Naive B cell (primary cell): ENCODE measurements at regions not wholly inside any gene's neighbourhood (a gene's known extent, or its start where the extent isn't known, plus 50 kb on each side); places are given as distances from the start of the nearest gene placed in this dataset.

Experiments used
- ATAC-seq, 2 donors: fragments of 150-1000 bp; cut with Tn5 transposase; 2 replicates each; pipeline ENCODE4 v1.10.0; 2021; ENCODE audit warnings: low read depth in 2 of 2, mild to moderate bottlenecking in 2 of 2, moderate library complexity in 2 of 2
- DNase-seq: peaks from one replicate; pipeline ENCODE4 v3.0.0; 2022
- H3K27ac Mint-ChIP-seq, 6 donors: one replicate each; pipeline ENCODE4 v1.8.0; 2020 to 2022; ENCODE audit warnings: mild to moderate bottlenecking in 6 of 6, mixed read lengths in 6 of 6, moderate library complexity in 5 of 6, inconsistent platforms in 2 of 6
- H3K27me3 Mint-ChIP-seq, 3 donors: one replicate each; pipeline ENCODE4 v1.8.0; 2021 to 2022; ENCODE audit warnings: mixed read lengths in 3 of 3, mild to moderate bottlenecking in 1 of 3
- H3K36me3 Mint-ChIP-seq, 2 donors: one replicate each; pipeline ENCODE4 v1.8.0; 2020 to 2022; ENCODE audit warnings: mixed read lengths in 2 of 2, inconsistent platforms in 1 of 2, mild to moderate bottlenecking in 1 of 2
- H3K4me1 Mint-ChIP-seq, 3 donors: one replicate each; pipeline ENCODE4 v1.8.0; 2020 to 2022; ENCODE audit warnings: mixed read lengths in 3 of 3, inconsistent platforms in 1 of 3, mild to moderate bottlenecking in 1 of 3, moderate library complexity in 1 of 3
- H3K4me3 Mint-ChIP-seq, 8 donors: one replicate each; pipeline ENCODE4 v1.8.0; 2020 to 2022; ENCODE audit warnings: mild to moderate bottlenecking in 8 of 8, mixed read lengths in 8 of 8, moderate library complexity in 8 of 8, inconsistent platforms in 2 of 8
- H3K9me3 Mint-ChIP-seq, 7 donors: one replicate each; pipeline ENCODE4 v1.8.0; 2020 to 2022; ENCODE audit warnings: mixed read lengths in 7 of 7, mild to moderate bottlenecking in 5 of 7, inconsistent platforms in 2 of 7, moderate library complexity in 1 of 7

- Mint-ChIP-seq H3K36me3 (no peaks in the 10 kb centered on the region), H3K9me3 (no peaks in the 10 kb centered on the region), H3K4me1 (no peaks in the 10 kb centered on the region), H3K27ac (peak overlapping the region in 1 of 6 donors; percentile 23), H3K27me3 (peaks cover 0 to 30% (median 13%) of the 10 kb centered on the region in 3 donors), H3K4me3 (no peak overlapping the region)
- DNase-seq (no peak), ATAC-seq (no peak)
These were observed 265.9 kb upstream of the RUNX1 start for GRCh38 chr21:35314857-35315582.

DNA sequence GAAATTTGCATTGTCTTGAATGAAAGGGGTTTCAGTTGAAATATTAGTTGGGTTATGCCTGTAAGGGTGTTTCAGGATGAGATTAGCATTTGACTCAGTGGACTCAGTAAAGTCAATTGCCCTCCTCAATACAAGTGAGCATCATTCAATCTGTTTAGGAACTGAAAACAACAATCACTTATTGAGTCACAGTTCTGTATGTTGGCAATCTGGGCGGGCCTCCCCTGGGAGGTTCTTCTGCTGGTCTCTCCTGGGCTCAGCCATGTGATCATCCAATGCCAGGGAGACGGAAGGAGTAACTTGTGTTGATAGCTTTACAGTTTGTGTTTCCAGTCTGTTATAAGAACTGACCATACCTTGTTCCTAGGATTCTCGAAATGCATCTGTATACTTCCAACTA, 262.9 kb upstream of the RUNX1 start:
- ATAC-seq (no peak), DNase-seq (no peak)
- H3K4me1 Mint-ChIP-seq = no peaks in the 10 kb centered on the region
- peaks cover 0 to 8% of the 10 kb centered on the region in 2 donors for H3K36me3 Mint-ChIP-seq
- peak overlapping the region in 1 of 6 donors; percentile 8 for H3K27ac Mint-ChIP-seq
- peaks cover 0 to 30% (median 13%) of the 10 kb centered on the region in 3 donors for H3K27me3 Mint-ChIP-seq
- H3K9me3 Mint-ChIP-seq = peaks cover 0 to 13% (median 3%) of the 10 kb centered on the region in 7 donors
- H3K4me3 Mint-ChIP-seq = no peak overlapping the region

DNA sequence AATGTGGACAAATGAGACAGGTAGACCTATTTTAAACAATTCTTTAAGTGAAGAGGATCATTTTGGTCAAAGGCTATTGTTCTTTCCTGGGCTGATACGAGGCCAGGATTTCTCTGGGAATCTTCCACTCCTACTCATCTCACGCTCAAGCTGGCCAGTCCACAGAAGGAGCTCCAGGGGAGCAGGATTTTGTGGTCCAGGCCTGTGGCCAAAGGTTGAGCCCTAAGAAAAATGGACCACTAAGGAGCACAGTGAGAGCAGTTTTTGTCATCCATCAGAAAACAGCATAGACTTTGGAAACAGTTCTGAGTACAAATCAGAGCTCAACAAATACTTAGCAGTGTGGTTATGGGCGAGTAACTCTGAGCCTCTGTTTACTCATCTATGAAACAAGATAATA, 260.2 kb upstream of the RUNX1 start:
- H3K36me3 Mint-ChIP-seq = peaks cover 0 to 8% of the 10 kb centered on the region in 2 donors
- peak overlapping the region in 1 of 8 donors; percentile 61 for H3K4me3 Mint-ChIP-seq
- ATAC-seq (no peak), DNase-seq (no peak)
- H3K9me3 Mint-ChIP-seq = peaks cover 0 to 13% (median 3%) of the 10 kb centered on the region in 7 donors
- peaks cover 0 to 20% (median 5%) of the 10 kb centered on the region in 3 donors for H3K27me3 Mint-ChIP-seq
- no peaks in the 10 kb centered on the region for H3K4me1 Mint-ChIP-seq
- no peak overlapping the region for H3K27ac Mint-ChIP-seq

DNA sequence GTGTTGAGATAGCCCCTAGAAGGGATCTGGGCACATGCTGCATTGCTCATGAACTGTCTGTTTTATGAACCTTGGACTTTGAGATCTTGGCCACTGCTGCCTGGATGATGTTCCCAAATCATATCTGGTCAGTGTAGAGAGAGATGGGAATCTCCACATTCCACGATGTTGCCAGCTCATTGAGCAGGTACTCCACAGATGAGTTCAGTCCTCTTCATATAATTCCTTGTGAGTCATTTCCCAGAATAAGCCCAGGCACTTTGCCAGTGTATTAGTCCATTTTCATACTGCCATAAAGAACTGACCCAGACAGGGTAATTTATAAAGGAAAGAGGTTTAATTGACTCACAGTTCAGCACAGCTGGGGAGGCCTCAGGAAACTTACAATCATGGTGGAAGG, 254.0 kb upstream of the RUNX1 start:
- no peak for DNase-seq
- Mint-ChIP-seq H3K4me3 (no peak overlapping the region), H3K27me3 (peaks cover 0 to 5% (median 0%) of the 10 kb centered on the region in 3 donors), H3K9me3 (peaks cover 0 to 11% (median 2%) of the 10 kb centered on the region in 7 donors), H3K36me3 (no peaks in the 10 kb centered on the region), H3K4me1 (peaks cover 0 to under 1% (median 0%) of the 10 kb centered on the region in 3 donors), H3K27ac (no peak overlapping the region)
- ATAC-seq = no peak

GRCh38 chr21:35298757-35299156, 249.7 kb upstream of the RUNX1 start:
- ATAC-seq (no peak), DNase-seq (no peak)
- no peak overlapping the region for H3K4me3 Mint-ChIP-seq
- peaks cover 0 to 4% (median 3%) of the 10 kb centered on the region in 3 donors for H3K4me1 Mint-ChIP-seq
- peaks cover 0 to 11% (median 4%) of the 10 kb centered on the region in 7 donors for H3K9me3 Mint-ChIP-seq
- H3K27me3 Mint-ChIP-seq = peaks cover 0 to 8% (median 4%) of the 10 kb centered on the region in 3 donors
- no peak overlapping the region for H3K27ac Mint-ChIP-seq
- H3K36me3 Mint-ChIP-seq = peaks cover 0 to 8% of the 10 kb centered on the region in 2 donors

DNA sequence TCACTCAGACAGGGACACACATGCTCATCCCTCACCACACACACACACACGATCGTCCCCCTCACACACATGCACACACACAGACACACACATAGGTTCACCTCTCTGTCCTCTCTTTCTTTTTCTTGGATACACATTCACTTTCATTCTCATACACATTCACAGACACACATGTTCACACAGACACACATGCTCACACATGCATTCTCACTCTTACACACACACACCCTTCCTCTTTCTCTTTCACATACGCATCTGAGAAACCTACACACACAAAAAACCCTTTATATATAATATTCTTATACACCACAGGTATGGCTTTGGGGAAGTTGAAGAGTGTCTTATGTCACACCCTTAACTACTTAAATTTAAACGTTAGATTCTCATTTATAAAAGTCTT, 248.6 kb upstream of the RUNX1 start:
- DNase-seq = no peak
- Mint-ChIP-seq H3K27ac (peak overlapping the region in 1 of 6 donors; percentile 7), H3K36me3 (peaks cover 0 to 8% of the 10 kb centered on the region in 2 donors), H3K27me3 (peaks cover 0 to 8% (median 4%) of the 10 kb centered on the region in 3 donors), H3K4me1 (peaks cover 0 to 4% (median 3%) of the 10 kb centered on the region in 3 donors), H3K4me3 (no peak overlapping the region), H3K9me3 (peaks cover 0 to 8% (median 4%) of the 10 kb centered on the region in 7 donors)
- peak in 1 of 2 donors; percentile 12 for ATAC-seq

DNA sequence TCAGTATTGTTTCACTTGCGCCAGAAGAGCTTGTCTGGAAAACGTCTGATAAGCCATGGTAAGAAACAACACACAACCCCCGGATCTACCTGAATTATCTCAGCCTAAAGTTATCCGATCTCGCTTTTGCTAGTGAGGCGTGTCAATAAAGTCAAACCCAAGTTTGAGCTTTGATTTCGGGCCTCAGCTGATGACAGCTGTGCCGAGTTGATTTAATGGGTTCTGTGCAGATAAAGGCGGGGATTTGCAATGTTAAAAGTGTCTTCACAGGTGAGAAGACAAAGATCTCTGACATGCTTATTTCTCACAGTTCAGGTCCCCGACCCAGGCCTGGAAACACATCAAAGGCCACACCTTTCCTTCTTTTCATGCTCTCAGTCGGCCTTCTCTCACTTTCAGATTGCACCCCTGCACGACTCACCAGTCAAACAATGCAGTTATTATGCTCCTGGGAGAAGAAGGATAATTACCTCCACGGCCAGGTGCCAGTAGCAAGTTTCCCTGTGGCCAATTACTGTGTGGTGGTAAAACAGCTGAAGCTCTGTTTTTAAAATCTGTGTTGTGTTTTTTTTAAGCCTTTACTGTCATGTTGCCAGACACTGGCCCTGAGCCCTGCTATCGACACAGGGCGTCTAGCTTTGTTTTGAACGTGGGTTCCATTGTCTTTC, 245.3 kb upstream of the RUNX1 start:
- Mint-ChIP-seq H3K36me3 (peaks cover 0 to 8% of the 10 kb centered on the region in 2 donors), H3K4me1 (peaks cover 0 to 10% (median 7%) of the 10 kb centered on the region in 3 donors), H3K27ac (no peak overlapping the region), H3K27me3 (peaks cover 0 to 8% (median 4%) of the 10 kb centered on the region in 3 donors), H3K4me3 (no peak overlapping the region), H3K9me3 (peaks cover 0 to 4% (median 0%) of the 10 kb centered on the region in 7 donors)
- ATAC-seq (no peak), DNase-seq (no peak)

GRCh38 chr21:35291973-35292627, 243.0 kb upstream of the RUNX1 start:
- no peak overlapping the region for H3K4me3 Mint-ChIP-seq
- H3K9me3 Mint-ChIP-seq = peaks cover 10 to 16% (median 14%) of the 10 kb centered on the region in 7 donors
- ATAC-seq = peak; percentile 46 to 60
- peaks cover 0 to 15% of the 10 kb centered on the region in 2 donors for H3K36me3 Mint-ChIP-seq
- DNase-seq = peak; percentile 1
- H3K27ac Mint-ChIP-seq = no peak overlapping the region
- no peaks in the 10 kb centered on the region for H3K27me3 Mint-ChIP-seq
- peaks cover 0 to 8% (median 4%) of the 10 kb centered on the region in 3 donors for H3K4me1 Mint-ChIP-seq

DNA sequence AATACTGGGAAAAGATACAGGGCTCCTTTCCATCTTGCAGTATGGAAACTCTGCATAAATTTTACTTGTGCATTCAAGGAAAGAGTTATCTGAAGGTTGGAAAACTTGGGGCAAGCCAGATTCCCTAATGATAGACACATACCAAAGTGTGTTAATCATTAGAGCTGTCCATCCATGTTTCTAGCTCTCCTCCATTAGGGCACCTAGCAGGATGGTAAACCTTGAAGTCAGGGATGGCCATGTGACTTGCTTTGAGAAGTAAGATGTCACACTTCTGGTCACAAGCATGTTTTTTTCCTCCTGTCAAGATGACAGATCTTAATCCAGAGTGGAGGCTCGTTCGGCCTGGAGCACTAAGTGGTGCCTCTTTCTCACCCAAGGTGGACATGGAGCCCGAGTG, 241.9 kb upstream of the RUNX1 start:
- DNase-seq = no peak
- H3K4me3 Mint-ChIP-seq = no peak overlapping the region
- H3K4me1 Mint-ChIP-seq = peaks cover 0 to 8% (median 4%) of the 10 kb centered on the region in 3 donors
- peaks cover 0 to 8% (median 0%) of the 10 kb centered on the region in 3 donors for H3K27me3 Mint-ChIP-seq
- H3K27ac Mint-ChIP-seq = no peak overlapping the region
- no peak for ATAC-seq
- H3K9me3 Mint-ChIP-seq = peaks cover 14 to 26% (median 18%) of the 10 kb centered on the region in 7 donors
- H3K36me3 Mint-ChIP-seq = peaks cover 0 to 17% of the 10 kb centered on the region in 2 donors

- Mint-ChIP-seq H3K9me3 (peaks cover 14 to 27% (median 19%) of the 10 kb centered on the region in 7 donors), H3K4me3 (no peak overlapping the region), H3K27ac (no peak overlapping the region)
These were observed 239.1 kb upstream of the RUNX1 start for GRCh38 chr21:35288238-35288637.

DNA sequence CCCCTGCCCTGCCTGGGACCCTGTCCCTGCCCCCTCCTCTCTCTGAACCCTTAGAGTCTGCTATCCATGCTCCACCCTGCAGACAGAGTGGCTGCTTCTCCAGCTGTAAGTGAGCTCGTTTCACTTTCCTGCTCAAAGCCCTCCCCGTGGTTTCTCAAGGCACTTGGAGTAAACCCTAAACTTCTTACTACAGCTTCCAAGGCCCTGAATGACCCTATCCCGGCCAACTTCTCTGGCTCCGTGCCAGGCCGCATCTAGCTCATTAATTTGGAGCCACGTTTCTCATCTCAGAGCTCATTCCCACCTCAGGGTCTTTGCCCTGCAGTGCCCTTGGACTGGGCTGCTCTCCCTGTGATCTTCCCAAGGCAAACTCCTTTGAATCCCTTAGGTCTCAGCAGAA, 235.1 kb upstream of the RUNX1 start:
- Mint-ChIP-seq H3K9me3 (peaks cover 14 to 27% (median 19%) of the 10 kb centered on the region in 7 donors), H3K27me3 (peaks cover 0 to 11% (median 0%) of the 10 kb centered on the region in 3 donors), H3K4me1 (peaks cover 4 to 8% (median 7%) of the 10 kb centered on the region in 3 donors), H3K36me3 (peaks cover 0 to 17% of the 10 kb centered on the region in 2 donors), H3K27ac (no peak overlapping the region), H3K4me3 (peak overlapping the region in 1 of 8 donors; percentile 49)
- no peak for ATAC-seq
- no peak for DNase-seq

More at GRCh38 chr21:35288238-35288637, 239.1 kb upstream of the RUNX1 start:
- Mint-ChIP-seq H3K4me1 (peaks cover 0 to 8% (median 4%) of the 10 kb centered on the region in 3 donors), H3K36me3 (peaks cover 0 to 17% of the 10 kb centered on the region in 2 donors), H3K27me3 (peaks cover 0 to 11% (median 0%) of the 10 kb centered on the region in 3 donors)
- DNase-seq = no peak
- no peak for ATAC-seq

DNA sequence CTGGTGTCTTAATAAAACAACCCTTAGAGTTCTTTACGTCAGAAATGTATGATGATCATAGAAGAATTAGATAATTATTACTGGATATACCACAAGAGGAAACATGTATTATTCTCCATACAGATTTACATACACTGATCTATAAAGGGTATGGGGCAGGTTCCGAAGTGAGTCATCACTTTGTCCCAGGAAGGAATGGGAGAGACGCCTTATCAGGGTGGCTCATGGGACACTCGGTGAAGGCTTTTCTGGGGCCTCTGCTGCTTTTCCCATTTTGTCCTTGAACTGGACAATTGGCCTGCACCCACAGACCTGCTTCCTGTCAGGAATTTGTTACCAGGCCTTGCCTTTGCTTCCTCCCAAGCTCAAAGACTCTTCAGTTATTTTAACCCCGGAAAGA, 233.8 kb upstream of the RUNX1 start:
- peaks cover 0 to 9% of the 10 kb centered on the region in 2 donors for H3K36me3 Mint-ChIP-seq
- peaks cover 0 to 11% (median 0%) of the 10 kb centered on the region in 3 donors for H3K27me3 Mint-ChIP-seq
- H3K4me1 Mint-ChIP-seq = peaks cover 4 to 8% (median 7%) of the 10 kb centered on the region in 3 donors
- H3K9me3 Mint-ChIP-seq = peaks cover 10 to 20% (median 12%) of the 10 kb centered on the region in 7 donors
- DNase-seq = no peak
- H3K27ac Mint-ChIP-seq = peak overlapping the region in 1 of 6 donors; percentile 39
- ATAC-seq = no peak
- H3K4me3 Mint-ChIP-seq = no peak overlapping the region

DNA sequence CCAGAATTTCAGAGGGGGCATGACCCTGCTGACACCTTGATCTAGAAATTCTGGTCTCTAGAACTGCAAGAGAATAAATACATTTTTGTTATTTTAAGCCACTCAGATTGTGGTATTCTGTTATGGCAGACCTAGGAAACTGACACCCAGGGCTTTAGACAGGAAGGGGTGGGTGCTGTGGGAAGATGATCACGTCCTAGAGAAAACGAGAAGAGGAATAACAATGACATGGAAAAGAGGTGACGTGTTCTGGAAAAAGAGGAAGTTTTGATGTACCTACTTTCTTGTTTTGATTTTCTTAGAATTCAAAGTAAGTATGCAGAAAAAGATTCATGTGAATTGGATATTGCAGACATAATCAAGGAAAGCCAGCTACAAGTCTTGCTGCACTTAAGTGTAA, 232.9 kb upstream of the RUNX1 start:
- Mint-ChIP-seq H3K36me3 (peaks cover 0 to under 1% of the 10 kb centered on the region in 2 donors), H3K4me1 (peaks cover 4 to 8% (median 7%) of the 10 kb centered on the region in 3 donors), H3K4me3 (no peak overlapping the region), H3K9me3 (peaks cover 2 to 10% (median 6%) of the 10 kb centered on the region in 7 donors), H3K27ac (peak overlapping the region in 1 of 6 donors; percentile 13), H3K27me3 (peaks cover 0 to 11% (median 0%) of the 10 kb centered on the region in 3 donors)
- no peak for DNase-seq
- no peak for ATAC-seq
